ENCODE measurements at regions not wholly inside any gene's neighbourhood (a gene's known extent, or its start where the extent isn't known, plus 50 kb on each side); places are given as distances from the start of the nearest gene placed in this dataset.

DNA sequence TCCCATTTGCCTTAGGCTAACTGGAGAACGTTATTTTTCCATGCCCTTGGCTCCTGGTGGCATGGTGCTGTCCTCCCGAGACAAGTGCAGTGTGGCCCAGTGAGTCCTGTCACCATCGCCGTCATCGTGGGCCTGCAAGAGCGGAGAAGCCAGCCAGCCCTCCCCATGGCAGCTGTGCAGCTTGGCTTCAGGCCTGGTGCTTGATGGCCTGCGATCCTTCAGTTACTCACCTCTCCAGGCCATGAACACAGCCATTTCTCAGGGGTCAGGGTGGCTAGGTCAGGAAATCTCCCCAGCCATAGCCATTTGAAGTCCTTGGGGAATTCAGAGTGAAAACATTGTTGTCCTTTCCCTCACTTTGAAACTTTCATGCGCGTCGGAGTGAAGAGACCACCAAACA, 189.0 kb upstream of the RGMA start:
- DNase-seq (ENCODE audit: low spot score): no peak

DNA sequence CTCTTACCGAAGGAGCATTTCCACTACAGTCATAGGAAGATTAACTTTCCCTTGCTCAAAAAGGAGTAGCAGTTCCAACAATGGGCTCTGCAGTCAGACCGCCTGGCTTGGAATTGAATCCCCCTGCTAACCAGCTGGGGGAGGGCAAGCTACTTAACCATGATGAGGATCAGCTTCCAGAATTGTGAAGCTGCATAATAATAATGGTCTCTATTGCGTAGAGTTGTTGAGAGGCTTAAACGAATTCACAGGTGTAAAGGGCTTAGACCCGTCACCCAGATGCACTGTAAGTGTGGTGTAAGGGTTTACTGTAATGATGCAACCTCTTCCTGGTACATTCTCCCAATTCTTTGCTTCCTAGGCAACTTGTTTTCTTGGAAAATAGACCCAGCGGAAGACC, 185.2 kb upstream of the RGMA start:
- DNase-seq (ENCODE audit: low spot score): no peak

DNA sequence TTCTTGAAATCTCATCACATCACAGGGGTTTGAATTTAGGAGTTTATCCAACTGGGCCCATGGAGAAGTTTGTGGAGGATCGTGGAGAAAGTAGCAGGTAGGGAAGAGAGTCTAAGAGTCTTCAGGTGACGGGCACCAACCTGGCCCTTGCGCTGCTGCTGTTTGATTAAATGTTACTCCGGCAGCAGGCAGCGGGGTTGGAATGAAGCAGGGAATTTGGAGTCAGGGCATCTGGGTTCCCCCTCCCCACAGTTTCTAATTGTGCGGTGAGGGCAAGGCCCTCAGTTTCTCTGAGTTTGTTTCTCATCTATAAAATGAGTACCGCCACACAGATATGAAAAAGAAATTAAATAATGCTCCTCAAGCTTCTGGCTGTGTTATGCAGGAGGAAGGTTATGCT, 182.9 kb upstream of the RGMA start:
- no peak for DNase-seq (ENCODE audit: low spot score)

DNA sequence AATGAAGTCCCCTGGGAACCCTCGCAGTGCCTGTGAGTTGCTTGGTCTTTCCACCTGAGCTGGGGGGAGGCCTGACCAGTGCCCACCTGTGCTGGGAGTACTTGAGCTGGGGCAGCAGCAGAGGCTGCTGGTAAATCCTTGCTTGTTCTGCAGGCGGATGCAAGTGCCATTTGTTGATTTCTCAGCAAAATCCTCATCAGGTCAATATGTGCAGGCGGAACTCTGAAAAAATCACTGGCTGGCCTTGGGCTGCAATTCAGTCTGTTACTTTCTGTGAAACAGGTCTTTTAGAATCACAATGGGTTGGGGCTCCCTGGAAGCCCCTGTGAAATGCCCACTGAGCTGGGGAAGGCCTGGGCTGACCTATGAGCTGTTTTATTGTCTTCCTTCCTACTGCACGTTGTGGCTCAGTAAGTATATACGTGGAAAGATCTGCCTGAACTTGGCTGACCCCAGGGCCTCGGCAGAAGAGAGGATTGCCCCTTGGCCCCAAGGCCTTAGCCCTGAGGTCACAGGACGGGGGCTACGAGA, 182.0 kb upstream of the RGMA start:
- DNase-seq (ENCODE audit: low spot score): no peak

DNA sequence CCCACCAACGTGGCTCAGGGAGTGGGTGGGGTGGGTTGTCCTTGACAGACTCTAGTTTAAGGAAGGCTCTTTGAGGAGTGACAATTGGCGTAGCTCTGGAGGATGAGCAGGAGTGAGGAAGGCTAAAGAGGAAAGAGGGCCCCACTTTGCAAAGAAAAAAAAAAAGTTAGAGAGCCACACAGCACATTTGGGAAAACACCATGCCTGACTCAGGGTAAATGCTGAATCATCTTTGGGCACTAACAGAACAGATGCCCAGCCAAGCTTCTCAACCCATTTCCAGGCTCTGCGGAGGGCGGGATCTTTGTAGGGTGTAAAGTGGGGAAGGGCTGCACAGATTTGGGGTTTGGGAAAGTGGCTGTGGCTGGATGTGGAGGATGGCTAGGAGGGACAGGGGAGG, 179.1 kb upstream of the RGMA start:
- DNase-seq (ENCODE audit: low spot score): no peak

DNA sequence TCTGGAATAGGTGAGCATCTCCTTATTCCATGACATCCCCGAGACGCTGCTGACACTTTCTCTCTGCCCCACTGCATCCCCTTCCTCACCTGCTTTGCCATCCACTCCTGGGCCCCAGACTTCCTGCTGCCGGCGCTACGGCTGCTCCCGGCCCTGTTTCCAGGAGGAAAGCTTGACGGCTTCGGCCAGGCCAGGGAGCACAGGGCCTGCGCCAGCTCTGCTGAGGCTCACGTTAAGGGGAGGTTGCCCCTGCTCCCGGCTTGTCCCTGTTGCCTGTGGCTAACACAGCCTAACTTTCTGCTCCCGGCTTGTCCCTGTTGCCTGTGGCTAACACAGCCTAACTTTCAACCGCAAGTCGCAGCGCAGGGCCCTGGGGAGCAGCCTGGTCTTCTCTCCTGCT, 177.3 kb upstream of the RGMA start:
- no peak for DNase-seq (ENCODE audit: low spot score)

DNA sequence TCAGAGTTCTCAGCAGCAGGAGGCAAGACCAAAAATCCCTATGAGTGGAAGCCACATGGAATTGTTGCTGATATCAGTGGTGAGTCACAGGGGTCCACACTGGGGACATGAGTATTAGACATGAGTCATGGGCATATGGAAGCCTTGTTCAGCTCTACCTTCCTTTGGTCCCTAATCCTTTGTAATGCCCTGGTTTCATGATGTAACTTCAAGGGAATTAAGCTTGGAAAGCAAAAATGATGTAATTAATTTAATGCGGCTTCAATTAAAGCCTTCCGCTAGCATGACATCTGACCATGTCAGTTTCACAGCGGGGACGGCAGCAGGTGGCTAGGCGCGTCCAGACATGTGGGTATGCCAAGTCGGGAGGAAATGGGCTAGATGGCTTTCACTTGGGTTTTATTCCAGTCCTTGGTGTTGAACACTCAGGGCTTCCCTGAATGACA, 176.1 kb upstream of the RGMA start:
- no peak for DNase-seq (ENCODE audit: low spot score)

DNA sequence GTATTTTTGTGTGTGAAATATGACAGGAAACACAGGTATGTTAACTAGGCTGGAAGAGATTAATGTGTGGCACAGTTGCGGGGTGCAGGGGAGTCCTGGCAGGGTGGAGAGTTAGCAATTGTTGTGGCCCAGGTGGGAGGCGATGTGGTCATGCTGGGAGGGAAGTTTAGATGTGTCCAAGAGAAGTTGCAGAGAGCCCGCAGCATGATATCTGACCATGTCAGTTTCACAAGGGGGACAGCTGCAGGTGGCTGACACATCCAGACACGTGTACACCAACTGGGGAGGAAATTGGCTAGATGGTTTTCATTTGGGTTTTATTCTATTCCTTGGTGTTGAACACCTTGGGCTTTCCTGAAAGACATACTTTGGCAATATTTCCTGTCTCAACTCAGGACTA, 172.8 kb upstream of the RGMA start:
- DNase-seq (ENCODE audit: low spot score): no peak

DNA sequence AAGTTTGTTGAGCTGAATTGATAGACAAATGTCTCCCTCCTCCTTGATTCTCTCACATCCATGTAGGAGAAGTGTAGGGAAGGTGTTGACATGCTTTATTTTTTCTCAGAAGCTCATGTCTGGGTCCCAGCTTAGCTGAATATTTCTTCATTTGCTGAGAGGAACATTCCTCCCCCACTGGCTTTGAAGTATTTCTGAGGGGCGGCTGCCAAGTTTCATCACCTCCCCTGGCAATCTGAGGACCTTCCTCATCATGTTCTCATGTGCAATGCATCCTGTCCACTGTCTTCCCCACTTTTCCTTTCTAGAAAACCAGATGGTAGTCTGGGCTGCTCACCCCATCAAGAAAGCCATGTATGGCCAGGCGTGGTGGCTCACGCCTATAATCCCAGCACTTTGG, 168.9 kb upstream of the RGMA start:
- DNase-seq (ENCODE audit: low spot score): no peak

DNA sequence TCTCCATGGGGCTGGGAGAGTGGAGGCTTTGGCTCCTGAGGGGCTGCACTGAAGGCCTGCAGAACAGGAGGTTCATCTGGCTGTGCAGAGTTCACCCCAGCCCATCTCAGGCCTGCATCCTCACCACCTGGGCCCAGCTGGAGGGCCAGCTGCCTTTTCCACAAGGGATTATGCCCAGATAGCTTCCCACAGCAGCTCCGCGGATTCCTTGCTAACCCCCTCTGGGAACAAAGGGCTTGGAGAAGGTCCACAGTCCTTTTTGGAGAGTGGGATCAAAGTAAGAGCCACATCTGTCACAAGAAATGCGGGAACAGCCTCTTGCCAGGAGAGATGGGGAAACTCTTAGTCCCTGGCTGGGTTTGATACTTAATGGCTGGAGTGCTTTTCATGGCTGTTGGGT, 164.7 kb upstream of the RGMA start:
- no peak for DNase-seq (ENCODE audit: low spot score)

DNA sequence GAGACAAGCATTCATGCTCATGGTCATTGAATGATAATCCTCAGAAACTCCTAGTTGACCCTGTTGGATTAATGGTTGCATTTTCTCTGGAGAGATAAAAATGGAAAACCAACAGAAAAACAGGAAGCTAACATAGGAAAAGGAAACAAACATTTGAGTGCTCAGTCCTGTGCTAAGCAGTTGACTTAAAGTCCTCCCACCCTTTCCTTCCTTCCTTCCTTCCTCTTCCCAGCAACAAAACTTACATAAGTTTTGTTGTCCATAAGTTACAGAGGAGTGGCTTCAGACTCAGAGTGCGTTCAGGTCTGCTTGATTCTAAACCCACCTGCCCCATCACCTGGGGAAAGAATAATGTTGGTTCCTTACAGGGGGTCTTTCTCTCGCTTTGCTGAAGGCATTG, 163.8 kb upstream of the RGMA start:
- DNase-seq (ENCODE audit: low spot score): no peak

DNA sequence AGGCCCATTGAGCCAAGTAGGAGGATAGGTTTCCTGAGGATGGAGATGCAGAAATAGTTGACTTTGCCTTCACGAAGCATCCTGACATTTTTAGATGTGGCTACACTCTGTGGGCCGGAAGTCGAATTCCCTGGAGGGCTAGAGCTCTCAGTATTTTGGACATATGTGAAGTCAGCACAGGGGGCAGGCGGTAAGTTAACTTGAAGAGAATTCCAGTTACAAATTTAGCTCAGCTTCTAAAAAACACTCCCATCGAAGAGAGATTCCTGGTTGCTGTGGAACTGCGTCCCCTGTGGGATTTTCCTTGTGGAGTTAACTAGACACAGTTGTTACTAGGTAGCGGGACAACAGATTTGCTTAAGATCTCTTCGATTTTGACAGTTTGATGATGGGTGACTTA, 161.9 kb upstream of the RGMA start:
- no peak for DNase-seq (ENCODE audit: low spot score)

DNA sequence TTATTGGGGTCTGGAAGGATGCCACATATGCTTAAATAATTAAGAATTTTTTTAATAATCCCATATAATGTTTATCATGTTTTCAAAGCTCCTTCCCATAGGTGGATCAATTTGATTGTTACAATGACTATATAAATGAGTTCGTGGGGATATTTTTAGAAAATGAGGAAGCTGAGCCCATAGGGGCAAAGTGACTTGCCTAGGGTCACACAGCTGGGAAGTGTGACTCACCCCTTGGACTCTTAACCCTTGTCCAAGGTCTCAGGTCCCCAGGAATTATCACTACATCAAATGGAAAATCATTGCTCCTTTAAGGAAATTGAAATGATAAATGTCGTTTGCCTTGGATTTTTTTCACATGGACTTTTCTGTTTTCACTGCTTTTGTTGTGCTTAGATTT, 161.2 kb upstream of the RGMA start:
- DNase-seq (ENCODE audit: low spot score): no peak

DNA sequence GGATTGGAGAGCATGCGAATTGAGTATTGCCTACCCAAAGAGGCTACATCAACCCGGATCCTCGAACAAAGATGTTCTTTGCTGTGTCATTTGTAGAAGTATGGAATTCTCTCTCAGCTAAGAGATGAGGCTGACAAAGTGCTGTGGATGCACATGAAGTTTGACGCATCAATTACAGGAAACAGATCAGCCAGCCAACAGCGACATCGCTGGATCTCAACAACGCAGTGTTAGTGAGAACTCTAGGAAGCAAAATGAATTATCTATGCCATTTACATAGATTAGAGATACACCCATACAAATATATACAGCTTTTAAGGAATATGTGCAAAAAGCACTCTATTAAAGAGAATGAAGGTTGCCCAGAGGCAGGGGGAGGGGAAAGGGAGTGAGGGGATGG, 160.6 kb upstream of the RGMA start:
- no peak for DNase-seq (ENCODE audit: low spot score)

DNA sequence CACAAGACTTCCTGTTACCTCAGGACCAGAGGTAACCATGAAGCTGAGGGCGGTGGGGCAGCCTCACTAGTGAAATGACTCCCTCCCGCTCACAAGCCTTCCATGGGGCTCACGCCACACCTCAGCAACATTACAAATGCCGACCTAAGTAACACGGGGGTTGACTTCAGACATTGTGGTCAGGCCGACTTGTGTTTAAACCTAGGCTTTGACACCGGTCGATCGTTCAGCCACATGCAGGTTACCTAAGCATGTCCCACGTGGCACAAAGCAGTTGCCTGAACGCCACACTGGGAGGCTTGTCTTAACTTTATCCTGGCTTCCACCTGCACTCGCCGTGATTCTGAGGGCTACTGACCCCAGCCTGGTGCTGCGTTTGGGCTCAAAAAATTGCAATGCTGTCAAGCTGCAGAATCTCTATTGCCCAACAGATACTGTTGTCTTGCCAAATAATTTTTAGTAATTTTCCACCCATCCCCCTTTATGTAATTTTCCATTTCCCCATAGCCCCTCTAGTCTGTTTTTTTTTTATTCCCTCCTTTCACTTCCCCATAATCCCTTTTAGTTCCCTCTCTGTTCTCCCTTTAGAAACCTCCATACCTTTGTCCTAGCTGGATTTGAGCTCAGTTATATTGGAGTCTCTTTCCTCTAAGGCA, 158.6 kb upstream of the RGMA start:
- no peak for DNase-seq (ENCODE audit: low spot score)

DNA sequence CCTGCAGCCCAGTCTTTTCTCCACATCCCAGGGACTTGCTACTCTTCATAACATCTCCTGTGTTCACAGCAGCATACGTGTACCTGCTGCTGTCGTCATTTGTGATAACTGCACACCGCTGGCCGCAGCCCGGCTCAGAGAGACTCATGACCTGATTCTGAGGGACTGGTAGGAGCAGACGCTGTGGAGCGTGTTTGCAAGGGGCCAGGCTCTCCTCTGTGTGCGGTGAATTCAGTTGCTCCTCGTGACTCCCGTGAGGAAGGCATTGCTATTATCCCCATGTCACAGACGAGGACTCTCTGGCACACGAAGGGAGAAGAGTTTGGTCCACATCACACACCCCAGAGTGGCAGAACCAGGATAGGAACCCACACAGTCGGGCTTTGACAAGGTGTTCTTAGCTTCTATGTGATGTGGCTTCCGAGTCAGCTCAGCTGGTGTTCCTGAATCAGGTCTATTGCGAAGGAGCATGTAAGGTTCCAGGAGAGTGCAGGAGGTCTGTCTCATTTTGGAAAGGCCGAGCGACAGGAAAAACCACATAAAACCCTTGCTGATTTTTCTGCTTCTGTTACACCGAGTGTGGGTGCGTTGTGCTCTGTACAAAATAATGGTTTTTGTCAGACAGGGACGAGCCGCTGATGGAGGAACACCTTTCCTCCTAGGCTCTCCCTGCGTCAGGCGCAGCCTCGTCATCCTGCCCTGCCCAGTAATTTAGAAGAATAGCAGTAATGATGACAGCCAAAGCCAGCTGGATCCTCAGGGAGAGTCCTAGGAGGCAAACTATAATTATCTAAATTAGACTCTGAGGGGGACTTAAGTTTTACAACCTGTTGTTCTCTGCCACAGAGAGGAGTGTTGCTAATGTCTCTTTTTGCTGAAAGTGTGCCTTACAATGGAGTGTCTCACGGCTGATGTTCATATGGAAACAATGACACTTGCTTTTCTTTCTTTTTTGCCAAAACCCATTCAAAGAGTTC, 157.5 kb upstream of the RGMA start:
- DNase-seq (ENCODE audit: low spot score): no peak

DNA sequence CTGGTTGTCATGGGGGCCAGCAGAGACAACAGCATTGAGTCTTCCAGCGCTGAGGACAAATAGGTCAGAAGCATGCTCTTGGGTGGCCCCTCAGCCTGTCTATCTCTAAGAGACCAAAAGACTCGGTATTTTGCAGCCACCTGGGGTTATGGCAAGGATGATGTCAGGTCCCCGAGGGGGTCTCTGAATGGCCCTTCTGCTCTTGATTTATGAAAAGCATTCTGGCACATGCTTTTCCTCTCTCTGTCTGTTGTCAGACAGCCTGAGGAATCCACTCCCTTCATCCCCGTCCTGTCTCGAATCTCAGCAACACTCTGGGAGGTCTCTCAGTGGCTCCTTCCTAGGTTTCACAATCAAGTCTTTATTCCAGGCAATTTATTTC, 156.6 kb upstream of the RGMA start:
- DNase-seq (ENCODE audit: low spot score): no peak

DNA sequence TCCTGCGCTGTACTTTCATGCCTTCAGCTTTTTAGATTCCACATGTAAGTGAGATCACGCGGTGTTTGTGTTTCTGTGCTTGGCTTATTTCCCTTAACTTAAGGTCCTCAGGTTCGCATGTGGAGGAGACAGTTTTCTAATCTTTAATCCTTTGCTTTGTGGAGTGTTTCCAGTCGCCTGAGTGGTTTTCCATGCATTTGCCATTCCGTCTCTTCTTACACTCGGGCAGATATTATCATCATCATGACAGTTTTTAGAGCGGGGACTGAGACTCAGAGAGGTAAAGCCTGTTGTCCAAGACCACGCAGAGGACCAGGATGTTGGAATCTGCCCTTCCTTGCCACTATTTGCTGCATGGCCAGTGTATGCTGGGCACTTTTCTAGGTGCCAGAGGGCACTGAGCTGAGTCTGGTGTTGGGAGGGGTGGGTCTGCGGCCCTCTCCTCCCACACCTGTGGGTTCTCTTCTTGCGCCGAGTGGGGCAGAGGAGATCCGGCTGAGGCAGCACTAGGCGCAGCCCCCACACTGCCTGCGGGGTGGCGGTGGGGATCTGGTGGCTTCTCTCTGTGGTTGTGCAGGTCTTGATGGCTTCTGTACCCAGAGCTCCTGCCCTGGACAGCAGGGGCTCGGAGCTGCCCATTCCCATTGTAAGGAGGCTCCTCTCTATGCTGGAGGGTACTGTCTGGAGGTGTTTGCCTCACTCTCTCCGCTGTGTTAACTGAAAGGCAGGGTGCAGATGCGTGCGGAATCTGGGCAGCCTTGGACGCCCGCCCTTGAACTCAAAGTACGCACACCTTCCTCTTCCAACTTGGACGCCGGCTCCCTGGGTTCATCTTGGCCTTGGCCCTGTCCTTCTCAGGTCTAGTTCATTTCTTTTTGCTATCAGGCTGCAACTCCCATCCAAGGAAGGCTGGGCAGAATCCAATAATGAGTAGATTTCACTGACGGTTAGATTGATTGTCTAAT, 156.0 kb upstream of the RGMA start:
- DNase-seq (ENCODE audit: low spot score): no peak

DNA sequence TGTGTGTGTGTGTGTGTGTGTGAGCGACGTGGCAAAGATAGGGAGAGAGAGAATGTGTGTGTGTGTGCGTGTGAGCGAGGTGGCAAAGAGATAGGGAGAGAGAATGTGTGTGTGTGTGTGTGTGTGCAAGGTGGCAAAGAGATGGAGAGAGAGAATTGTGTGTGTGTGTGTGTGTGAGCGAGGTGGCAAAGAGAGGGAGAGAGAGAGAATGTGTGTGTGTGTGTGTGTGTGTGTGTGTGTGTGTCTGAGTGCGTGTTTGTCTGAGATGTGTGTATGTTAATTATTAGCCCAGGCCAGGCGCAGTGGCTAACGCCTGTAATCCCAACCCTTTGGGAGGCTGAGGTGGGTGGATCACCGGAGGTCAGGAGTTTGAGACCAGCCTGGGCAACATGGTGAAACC, 154.6 kb upstream of the RGMA start:
- no peak for DNase-seq (ENCODE audit: low spot score)

DNA sequence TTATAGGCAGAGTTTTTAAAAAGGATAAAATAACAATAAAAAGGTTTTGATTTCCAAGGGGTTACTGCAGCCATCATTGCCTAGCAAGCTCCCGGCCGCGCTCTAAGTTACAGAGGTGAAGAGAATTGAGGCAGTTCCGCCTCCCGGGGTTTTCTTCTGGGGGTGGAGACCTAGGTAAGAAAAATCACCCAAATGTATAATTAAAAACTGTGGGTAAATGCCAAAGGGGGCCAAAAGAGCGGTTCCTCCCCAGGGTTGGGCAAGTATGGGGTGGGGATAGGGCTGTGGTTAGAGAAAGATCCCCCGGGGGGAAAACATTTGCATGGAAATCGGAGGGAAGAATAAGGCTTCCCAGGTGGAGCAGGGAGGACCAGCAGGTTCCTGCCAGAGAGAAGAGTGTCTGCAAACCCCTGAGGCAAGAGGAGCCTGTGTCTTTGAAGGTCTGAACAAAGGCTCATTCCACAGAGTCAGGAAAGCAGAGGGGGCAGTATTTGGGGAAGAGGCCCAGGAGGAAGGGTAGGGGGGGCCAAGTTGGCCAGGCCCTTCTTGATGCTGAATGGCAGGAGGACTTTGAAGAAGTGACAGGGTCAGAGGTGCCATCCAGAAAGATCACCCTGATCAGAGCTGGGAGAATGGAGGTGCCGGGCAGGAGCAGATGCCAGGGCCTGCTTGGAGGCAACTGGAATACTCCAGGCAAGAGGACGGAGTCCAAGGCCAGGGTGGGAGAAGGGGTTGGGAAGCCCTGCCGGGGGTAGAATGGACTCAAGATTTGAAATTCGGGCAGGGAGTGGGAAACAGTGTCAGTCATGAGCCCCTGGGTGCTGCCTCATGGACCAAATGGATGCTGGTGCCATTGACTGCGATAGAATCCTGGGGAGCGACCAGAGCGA, 152.9 kb upstream of the RGMA start:
- DNase-seq (ENCODE audit: low spot score): no peak

DNA sequence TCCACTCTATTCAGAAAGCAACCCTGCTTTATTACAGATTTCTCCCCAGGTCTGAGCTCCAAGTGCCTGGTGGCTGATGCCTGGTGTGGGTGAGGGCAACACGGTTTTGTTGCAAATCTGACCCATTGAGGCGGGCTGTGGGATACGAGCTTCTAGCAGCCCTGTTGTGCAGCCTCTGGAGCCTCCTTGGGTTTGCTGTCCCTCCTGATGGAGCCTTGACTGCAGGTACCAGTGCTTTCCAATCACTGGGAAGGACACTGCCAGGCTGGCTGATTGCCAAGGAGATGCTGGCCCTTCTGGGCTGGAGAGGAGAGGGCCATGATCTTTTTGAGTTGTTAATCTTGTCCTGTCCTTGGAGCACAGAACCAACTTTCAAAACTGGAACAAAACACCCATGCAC, 151.0 kb upstream of the RGMA start:
- no peak for DNase-seq (ENCODE audit: low spot score)
